DMS53 (cell line): ENCODE measurements at regions not wholly inside any gene's neighbourhood (a gene's known extent, or its start where the extent isn't known, plus 50 kb on each side); places are given as distances from the start of the nearest gene placed in this dataset.

ENCODE experiments used
- DNase-seq: peaks from one replicate; lab custom pipeline; 2025; lab: John Stamatoyannopoulos, UW

DNA sequence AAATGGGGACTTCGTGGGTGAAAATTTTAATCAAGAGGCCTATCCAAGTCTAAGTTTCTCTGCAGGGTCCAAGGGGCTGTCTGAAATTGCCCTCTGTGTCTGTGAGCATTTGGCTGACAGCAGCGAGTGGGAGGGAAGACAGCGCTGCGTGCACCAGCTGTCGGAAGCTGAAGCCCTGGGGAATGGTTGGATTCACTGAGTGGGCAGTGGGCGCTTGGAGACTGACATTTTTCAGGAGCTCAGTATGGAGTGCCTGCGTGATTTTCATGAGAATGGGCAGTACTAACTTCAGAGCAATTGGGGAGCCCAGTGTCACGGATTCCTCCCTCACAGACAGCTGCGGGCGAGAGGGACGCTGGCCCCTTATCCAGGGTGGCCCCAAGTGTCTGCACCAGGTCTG is 388.8 kb upstream of the B3GAT1 start:
- DNase-seq = no peak

DNA sequence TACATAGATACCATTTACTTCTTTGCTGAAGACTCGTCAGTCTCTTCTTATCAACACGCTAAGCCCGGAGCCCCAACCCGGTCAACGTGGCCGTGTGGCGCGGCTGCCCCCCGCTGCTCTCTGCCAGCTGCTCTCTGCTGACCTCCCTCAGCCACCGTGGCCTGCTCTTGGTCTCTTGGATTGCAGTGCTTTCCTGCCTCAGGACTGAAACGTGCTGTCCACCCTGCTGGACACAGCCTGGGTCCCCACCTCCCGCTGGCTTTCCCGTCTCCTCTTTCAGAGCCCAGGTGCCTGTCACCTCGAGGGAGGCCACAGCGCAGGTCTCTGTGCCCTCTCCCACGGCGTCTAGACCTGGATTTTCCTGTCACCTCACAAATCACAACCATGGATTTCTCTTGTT is 388.1 kb upstream of the B3GAT1 start:
- DNase-seq = no peak

DNA sequence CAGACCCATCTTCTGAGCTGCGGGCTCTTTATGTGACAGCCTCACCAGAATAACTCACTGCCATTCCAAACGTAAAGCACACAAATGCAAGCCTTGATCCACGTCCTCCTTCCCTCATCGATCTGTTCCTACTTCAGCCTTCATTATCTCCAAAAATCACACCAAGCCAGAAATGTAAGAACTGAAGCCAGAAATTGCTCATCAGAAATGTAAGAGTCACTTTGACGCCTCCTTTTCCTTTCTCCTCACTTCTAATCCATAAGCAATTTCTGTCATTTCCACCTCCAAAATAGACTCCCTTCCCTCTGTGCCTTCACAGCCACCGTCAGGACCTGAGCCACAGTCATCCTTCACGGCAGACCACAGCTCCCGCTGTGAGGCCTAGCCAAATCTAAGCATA is 387.3 kb upstream of the B3GAT1 start:
- no peak for DNase-seq

DNA sequence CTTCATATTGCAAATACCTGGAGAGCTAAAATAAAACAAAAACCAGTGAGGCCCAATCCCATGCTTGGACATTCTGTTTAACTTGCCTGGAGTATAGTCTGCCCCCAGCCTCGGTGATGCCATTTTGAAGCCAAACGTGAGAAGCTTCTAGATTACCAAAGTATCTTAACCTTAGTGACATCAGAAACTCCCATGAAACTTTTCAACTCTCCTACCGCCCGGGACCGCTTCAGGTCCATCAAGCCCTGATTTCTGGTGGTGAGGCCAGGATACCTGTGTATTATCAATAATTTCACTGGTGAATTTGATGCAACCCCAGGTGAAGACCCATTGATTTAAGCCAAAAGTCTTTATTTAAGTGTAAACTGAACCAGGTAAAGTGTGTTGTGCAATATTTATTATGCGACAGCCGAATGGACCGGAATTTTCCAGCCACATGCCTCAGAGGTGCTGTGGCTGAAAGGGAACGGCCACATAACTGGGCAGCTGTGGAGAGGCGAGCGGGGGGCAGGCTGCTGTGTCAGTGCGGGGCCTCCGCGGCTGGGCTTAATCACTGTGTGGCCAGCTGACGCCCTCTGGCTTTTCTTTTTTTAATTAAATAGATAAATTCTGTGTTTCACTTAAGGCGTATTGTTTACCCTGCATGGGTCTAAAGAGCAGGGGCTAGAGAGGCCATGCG is 385.5 kb upstream of the B3GAT1 start:
- no peak for DNase-seq

DNA sequence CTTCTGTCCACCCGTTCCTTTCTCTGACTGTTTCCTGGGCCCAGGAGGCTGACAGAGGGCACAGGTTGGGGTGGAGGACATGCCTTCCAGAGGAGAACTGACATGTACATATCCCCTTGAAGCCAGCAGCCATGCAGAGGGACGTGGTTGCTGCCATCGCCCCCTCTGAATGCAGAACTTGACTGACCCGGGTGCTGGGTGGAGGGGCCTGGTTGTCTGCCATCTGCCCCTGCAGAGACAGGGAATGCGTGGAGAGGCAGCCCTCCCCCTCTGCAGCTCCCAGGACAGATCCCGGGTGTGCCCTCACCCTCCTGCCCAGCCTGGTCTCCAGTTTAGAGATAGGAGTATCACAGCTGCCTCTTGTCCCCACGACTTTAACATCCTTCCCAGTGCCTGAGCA is 383.0 kb upstream of the B3GAT1 start:
- DNase-seq = no peak

DNA sequence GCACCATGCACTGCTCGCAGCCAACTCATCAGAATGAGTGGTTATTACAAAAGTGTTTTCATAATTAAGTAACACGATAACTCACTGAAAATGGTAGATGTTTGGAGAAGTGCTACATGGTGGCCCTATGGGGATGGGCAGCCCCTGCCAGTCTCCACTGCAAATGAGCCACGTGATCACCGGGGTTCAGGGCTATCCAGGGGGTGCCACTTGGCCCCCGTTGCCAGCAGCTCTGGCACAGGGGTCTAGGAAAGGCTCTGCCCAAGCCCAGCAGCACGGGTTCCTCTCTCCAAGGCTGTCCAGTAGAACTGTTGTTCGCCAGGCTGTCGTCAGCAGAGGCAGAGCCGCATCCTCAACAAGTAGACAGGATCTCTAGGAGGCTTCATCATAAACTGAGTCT is 382.1 kb upstream of the B3GAT1 start:
- DNase-seq = no peak

DNA sequence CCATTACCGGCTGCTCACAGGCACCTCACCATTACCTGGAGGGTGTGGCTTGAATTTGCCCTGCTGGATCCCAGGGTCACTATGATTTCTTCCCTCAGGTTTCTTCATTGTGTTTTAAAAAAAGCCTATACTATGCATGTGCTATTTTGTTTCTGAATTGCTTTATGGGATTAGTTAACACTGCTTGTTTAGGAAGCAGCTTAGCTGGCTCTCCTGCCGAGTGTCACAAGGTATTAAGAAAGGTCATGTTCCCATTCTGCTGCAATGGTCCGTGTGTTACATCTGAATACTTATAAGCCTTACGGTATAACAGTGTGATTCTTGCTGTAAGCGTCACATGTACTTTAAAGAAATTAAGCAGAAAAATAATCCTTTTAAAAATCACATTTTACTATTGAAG is 380.6 kb upstream of the B3GAT1 start:
- no peak for DNase-seq

DNA sequence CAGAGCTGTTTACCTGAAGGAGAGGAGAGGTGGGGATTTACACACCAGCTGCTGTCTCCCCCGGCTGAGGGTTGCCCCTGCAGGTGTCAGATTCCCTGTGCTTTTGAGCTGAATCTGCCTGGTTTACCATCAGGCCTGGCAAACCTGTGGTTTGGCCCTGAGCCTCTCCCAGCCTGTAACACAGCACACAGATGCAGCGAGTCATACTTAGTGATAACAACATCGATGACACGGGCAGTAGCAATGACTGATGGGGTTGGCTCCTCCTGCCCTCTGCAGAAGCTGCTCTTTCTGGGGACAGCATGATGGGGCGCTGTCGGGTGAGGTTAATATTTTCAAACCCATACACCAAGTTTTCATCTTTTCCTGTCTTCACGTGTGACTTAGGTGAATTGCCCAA is 380.0 kb upstream of the B3GAT1 start:
- peak; percentile 14 for DNase-seq

DNA sequence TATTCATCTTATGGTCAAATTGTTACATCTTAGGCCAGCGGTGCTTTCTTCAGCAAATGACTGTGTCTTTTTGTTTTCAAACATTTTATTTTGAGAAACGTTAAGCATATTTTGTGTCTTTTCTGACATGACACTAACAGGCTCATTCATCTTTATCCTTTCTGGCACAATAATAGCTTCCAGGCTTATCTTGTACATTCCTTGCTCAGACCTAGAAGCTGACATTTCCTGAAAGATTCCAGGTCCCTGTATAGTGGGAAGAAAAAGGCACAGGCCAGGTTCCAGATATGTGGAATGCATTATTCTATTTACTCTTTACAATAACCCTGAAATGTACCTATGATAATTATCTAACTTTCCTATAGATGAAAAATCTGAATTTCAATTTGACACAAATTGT is 379.1 kb upstream of the B3GAT1 start:
- no peak for DNase-seq

DNA sequence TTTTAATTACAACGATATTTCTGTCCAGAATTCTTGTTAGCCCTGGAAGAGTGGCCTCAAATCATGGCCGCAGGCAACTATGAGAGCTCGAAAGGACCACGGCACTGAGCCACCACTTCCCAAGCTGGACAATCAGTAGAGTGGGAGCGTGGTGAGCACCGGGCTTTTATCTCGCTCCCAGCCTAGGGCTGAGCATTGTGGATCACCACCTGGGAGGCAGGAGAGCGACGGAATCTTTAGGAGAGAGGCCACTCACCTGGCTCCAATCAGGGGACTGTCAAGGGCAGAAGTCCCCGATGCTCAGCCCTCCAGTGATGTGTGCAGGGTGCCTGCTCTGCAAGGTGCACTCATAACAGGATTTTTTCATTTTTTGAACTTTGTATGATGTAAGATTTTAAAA is 377.1 kb upstream of the B3GAT1 start:
- no peak for DNase-seq

DNA sequence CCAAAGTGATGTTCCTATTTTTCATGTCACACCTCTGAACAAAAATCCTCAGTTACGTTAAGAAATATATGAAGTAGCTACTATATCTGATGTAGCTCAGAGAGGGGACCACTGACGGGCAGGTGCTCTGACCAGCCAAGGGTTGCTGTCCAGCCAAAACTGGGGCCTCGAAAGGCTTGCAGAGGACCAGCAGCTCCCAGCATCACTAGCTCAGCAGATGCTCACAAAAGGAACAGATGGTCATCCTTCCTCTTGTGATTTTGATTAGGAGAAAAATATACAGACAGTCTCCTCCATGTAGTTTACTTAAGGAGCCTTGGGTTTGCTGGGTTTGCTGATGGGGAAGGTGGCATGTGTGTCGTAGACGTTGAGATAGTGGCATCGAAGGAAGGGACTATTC is 374.6 kb upstream of the B3GAT1 start:
- no peak for DNase-seq

DNA sequence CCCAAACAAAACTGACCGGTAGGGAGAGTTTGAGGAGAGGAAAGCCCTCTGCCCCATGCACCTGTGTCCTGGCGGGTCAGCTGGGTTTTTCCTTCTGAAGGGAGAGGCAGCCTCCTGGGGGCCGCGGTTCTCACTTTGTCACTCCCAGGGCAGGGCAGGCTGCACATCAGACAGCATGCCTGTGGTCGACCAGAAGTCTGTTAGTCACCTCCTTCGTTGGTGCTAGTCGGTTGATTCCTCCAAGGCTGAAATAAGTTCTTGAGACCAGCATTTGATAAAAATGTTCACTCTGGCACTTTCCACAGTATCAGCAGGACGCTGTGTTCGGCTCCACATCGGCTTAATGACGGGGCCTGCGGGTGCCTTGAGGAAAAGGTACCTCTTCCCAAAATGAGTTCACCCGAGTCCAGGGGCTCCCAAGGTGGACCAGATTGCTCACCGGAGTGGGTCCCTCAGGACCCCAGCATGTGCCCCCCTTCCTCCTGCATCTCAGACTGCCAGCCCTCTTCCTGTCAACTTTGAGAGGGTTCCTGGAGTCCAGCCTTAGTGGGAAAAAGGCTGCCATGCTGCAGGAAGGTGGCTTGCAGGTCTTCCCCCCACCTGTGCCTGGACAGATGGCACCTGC is 373.7 kb upstream of the B3GAT1 start:
- no peak for DNase-seq

DNA sequence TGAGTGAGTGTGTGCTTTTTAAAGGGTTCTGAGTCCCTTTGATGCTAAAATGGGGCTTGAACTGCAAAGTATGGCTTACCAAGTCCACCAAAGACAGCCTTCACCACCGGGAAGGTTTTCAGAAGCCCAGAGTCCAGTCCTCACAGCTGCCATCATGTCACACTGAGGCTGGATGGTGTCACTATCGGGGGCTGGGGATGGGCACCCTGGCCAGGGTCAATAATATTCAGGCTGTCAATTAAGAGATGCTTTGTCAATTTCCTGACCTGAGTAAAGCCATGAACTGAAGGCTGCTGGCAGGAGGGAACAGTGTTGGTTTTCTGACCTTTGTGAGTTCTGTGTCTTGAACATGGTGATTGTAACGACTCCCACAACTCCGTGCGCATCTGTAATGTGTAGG is 373.0 kb upstream of the B3GAT1 start:
- no peak for DNase-seq

DNA sequence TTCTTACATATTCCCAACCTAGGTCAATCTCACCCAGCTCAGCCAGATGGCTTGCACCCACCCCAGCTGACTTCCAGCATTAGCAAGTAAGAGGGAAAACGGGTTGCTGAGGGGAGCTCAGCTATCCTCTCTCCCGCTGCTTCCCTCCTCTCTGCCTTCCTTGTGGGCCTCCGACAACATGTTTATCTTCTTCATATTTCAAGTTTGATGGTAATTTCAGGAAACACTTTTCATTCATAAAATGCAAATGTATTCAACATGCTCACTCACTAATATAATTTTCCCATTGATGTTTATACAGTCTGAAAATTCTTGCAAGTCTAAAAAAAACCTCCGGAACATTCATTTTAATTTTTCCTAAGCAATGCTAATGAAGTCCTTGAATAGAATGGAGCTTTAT is 372.5 kb upstream of the B3GAT1 start:
- DNase-seq = no peak

DNA sequence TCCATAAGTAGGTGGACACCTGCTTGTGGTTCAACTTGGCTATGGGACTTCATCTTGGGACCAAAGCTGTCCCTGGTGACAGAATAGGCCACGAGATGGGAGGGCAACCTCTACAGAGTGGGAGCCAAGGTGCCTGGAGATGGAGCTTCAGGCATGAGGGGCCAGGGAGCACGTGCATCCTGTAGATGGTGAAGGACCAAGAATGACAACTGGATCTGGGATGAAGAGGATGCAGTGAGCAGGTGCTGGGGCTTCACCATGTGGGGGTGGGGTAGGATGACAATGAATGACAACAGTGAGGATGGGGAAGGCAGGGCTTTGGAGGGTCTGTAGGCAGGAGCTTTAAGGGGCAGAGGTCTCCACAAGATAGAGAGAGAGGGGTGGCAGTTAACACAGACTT is 372.0 kb upstream of the B3GAT1 start:
- no peak for DNase-seq

DNA sequence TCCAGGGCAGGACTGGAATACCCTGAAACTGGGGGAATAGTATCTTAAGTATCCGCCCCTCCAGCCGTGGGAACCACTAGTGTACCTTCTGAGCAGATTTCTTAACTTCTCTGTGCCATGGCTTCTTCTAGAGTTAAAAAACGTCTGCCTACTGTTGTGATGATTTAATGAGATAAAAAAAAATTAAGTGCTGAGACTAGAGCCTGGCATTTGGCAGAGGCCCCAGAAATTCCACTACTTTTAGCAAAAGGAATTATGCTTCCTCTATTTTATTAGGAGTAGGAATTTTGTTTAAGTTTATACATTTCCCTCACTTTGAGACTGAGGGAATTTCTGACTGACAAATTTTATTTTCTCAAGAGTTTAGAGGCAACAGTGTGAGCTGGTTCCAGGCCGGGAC is 371.2 kb upstream of the B3GAT1 start:
- no peak for DNase-seq

DNA sequence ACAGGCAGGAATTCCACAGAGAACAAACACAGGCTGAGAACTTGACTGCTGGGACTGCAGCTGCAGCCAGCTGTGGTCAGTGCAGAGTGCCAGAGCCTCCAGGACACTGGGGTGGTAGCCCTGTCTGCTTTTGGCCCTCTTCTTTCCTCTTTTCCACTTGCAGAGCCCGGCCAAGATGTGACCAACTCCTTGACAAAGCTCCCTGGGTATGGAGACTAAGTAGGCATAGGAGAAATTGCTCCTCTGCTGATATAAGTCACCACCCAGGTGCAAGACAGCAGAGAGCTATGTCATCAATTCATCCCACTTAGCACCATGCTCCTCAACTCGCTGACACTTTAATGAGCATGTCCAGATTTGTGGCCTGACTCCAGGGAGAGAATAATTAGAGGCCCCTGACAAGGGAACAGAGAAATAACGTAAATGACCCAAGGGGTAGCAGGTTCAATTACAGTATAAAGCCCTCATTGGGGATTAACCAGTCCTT is 369.4 kb upstream of the B3GAT1 start:
- DNase-seq = no peak

DNA sequence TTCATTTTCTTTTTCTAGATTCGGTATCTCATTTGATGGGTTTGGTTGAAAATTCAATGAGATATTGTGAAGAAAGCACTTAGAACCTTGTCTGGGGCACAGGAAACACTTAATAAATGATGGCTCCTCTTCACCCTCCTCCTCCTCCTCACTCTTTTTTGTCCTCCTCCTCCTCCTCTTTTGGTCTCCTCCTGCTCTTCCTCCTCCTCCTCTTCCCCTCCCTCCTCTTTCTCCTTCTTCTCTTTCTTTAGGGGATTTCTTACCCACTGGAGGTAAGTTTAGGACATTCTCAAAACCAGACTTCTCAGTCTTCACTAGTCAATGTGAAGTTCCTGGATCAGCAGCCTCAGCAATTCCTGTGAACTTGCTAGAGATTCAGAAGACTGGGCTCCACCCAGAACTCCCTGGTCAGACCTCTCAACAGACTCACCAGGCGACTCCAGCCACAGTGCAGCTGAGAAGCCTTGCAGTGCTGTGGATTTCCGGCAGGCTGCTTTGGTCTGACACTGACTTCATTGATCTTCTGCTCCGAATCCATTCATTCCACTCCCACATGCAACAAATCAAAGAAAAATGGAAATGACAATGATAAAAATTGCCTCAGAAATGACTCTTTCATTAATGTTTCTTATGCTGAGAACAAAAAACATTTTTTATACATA is 368.6 kb upstream of the B3GAT1 start:
- no peak for DNase-seq

DNA sequence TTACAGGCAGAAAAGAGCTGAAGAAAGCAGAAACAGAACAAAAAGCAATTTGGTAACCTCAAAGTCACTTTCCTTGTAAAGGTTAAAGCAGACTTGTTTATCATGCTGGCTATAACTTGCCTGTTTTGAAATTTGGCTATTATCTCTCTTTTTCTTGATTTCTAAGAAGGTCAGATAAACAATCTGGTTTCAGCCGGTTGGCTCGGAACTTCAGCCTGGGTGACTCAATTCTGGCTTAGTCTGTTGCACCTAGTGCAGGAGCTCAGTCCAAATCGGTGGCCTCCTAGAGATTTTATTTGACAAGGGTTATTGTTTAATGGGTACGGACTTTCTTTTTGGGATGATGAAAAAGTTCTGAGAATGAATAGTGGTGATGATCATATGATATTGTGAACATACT is 367.1 kb upstream of the B3GAT1 start:
- no peak for DNase-seq

DNA sequence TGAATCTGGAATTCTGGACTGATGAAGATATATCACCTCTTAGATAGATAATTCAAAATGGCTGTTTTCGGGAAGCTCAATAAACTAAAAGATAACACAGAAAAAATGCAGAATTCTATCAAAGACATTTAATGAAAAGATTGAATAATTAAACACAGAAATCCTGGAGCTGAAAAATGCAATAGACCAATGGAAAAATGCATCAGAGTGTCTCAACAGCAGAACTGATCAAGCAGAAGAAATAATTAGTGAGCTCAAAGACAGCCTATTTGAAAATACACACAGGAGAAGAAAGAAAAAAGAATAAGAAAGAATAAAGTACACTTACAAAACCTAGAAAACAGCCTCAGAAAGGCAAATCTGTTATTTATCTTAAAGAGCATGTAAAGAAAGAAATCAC is 356.4 kb upstream of the B3GAT1 start:
- DNase-seq = no peak

DNA sequence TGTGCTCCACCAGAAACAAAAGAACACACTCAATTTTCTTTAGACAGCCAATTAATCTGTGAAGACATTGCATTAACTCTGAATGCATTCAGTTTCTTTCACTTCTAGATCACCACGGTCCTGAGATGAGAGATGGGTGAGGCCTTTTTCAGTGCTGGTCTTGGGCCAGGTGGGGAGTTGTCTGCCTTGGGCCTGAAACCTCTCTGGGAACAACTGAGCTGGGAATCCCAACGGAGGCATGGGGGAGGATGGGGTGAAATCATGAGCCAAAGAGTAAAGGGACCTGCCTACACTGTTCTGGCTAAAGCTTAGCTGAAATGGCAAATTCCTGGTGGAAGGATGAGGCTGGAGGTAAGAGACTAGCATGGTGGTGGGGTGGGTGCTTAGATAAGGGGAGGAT is 353.5 kb upstream of the B3GAT1 start:
- no peak for DNase-seq

DNA sequence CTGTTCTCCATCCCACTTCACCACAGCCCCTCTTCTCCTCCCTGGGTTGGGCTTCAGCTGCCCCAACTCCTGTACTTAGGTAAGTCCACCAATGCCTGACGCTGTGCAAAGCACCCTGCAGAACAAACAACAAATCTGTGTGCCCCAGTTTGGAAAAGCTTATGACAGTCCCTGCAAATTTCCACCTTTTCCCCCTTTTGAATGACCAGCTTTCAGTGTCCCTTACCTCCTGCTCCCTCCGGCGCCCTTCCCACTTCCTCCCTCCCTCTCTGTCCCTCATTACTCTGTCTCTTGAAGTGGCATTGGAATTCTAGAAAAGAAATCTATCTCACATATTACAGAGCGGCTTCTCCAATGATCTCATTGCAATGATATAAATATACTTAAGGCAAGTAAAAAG is 352.9 kb upstream of the B3GAT1 start:
- no peak for DNase-seq

DNA sequence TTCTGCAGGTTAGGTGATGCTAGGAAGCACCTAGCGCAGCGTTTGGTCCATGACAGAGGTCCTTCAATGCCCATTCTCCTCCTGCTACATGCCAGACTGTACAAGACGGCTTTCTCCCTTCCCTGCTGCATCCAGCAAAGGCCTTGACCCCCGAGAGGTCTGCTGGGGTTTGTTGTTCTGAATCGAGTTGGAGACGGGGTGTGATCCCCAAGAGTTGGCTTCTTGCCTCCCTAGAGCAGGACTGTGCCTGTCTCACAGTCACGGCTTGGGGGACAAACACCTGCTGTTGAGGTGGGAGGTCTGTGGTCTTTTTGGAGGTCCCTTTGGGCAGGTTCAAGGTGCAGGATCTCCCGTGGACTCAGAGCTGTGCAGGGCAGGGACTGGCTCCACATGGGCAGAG is 352.3 kb upstream of the B3GAT1 start:
- DNase-seq = no peak

DNA sequence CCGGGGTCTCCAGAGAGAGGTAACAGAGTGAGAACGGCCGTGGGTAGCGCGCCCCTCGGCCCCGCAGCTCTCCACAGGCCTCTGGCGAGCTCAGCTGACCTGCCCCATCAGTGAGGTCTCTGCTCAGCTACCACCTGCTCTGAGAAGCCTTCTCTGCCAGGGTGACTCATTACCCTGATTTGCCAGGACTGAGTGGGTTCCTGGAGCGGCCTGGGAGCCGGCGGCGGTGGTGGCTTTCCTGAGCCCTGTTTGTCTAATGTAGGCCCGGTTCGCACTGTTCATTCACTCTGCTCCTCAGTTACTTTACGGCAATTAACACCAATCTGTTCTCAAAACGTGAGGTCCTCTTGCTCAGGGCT is 351.0 kb upstream of the B3GAT1 start:
- DNase-seq = no peak
